GM19328 (cell line): ENCODE measurements at regions not wholly inside any gene's neighbourhood (a gene's known extent, or its start where the extent isn't known, plus 50 kb on each side); places are given as distances from the start of the nearest gene placed in this dataset.

ENCODE experiments used
- ATAC-seq: cut with Tn5 transposase; IDR thresholded peaks from one replicate; pipeline ENCODE4 v1.9.1; 2021; ENCODE audit warnings: mild to moderate bottlenecking, moderate library complexity; ENCODE audit not compliant: unreplicated experiment

GRCh38 chr6:22015216-22015615 lies 281.6 kb downstream of the PRL start:
- no peak for ATAC-seq

- no peak for ATAC-seq
Observed at GRCh38 chr6:22015944-22016343, 280.9 kb downstream of the PRL start.

- ATAC-seq = no peak
Observed at GRCh38 chr6:22017272-22017671, 279.6 kb downstream of the PRL start.

- no peak for ATAC-seq
Observed at GRCh38 chr6:22017766-22018165, 279.1 kb downstream of the PRL start.

GRCh38 chr6:22019857-22020256 lies 277.0 kb downstream of the PRL start:
- ATAC-seq = no peak

- ATAC-seq = no peak
Observed at GRCh38 chr6:22020299-22021003, 276.4 kb downstream of the PRL start.

GRCh38 chr6:22021966-22022365 lies 274.9 kb downstream of the PRL start:
- ATAC-seq = no peak

- ATAC-seq = no peak
Observed at GRCh38 chr6:22023937-22024336, 272.9 kb downstream of the PRL start.

- ATAC-seq = no peak
Observed at GRCh38 chr6:22024973-22025467, 271.8 kb downstream of the PRL start.

GRCh38 chr6:22025468-22026163 lies 271.2 kb downstream of the PRL start:
- peak; percentile 56 for ATAC-seq

GRCh38 chr6:22026164-22026678 lies 270.6 kb downstream of the PRL start:
- no peak for ATAC-seq

GRCh38 chr6:22027040-22027725 lies 269.7 kb downstream of the PRL start:
- no peak for ATAC-seq

GRCh38 chr6:22028403-22029090 lies 268.3 kb downstream of the PRL start:
- no peak for ATAC-seq

- no peak for ATAC-seq
Observed at GRCh38 chr6:22029171-22029570, 267.7 kb downstream of the PRL start.

- ATAC-seq = no peak
Observed at GRCh38 chr6:22030730-22031619, 265.9 kb downstream of the PRL start.

GRCh38 chr6:22035690-22036089 lies 261.1 kb downstream of the PRL start:
- ATAC-seq = no peak

GRCh38 chr6:22036275-22036674 lies 260.6 kb downstream of the PRL start:
- no peak for ATAC-seq

GRCh38 chr6:22036699-22037098 lies 260.1 kb downstream of the PRL start:
- no peak for ATAC-seq

GRCh38 chr6:22041797-22042480 lies 254.9 kb downstream of the PRL start:
- no peak for ATAC-seq
